Transverse colon (tissue), 4 donors: ENCODE measurements at regions not wholly inside any gene's neighbourhood (a gene's known extent, or its start where the extent isn't known, plus 50 kb on each side); places are given as distances from the start of the nearest gene placed in this dataset.

Experiments used
- DNase-seq: peaks from one replicate; pipeline ENCODE4 v3.0.0-alpha.2; 2019
- H3K27ac ChIP-seq, 4 donors: fragments of 200-600 bp; sonication (generic); 2 replicates each; pipeline ENCODE4 v1.5.1; 2016 to 2018; ENCODE audit warnings: inconsistent platforms in 4 of 4
- H3K27me3 ChIP-seq: fragments of 200-600 bp; sonication (generic); 2 replicates; pipeline ENCODE4 v1.5.1; 2017; ENCODE audit warnings: inconsistent platforms
- H3K36me3 ChIP-seq, 4 donors: fragments of 200-600 bp; sonication (generic); 2 replicates each; pipeline ENCODE4 v1.5.1; 2017 to 2019; ENCODE audit warnings: inconsistent platforms in 4 of 4
- H3K4me1 ChIP-seq, 4 donors: fragments of 200-600 bp; sonication (generic); 2 replicates each; pipeline ENCODE4 v1.5.1; 2017 to 2020; ENCODE audit warnings: inconsistent platforms in 4 of 4
- H3K4me3 ChIP-seq, 4 donors: fragments of 200-600 bp; sonication (generic); 1 replicate in 1 of 4; 2 replicates in 3 of 4; pipeline versions ENCODE4 v1.5.1 to v1.6.1; 2017 to 2019; ENCODE audit warnings: inconsistent platforms in 4 of 4
- H3K9me3 ChIP-seq, 2 donors: fragments of 200-600 bp; sonication (generic); 2 replicates each; pipeline ENCODE4 v1.5.1; 2017 to 2019; ENCODE audit warnings: inconsistent platforms in 2 of 2
- EP300 ChIP-seq: sonication (generic); formaldehyde crosslinking; IDR thresholded peaks from one replicate; pipeline ENCODE4 v1.6.1; 2017; ENCODE audit warnings: antibody characterized with exemption, low read depth
- POLR2A ChIP-seq: fragments of 450-650 bp; IDR thresholded peaks from one replicate; pipeline ENCODE4 v1.6.1; 2016; ENCODE audit warnings: antibody characterized with exemption, mild to moderate bottlenecking, moderate library complexity
- POLR2AphosphoS5 ChIP-seq, 3 donors: sonication (generic); formaldehyde crosslinking; IDR thresholded peaks; one replicate each; pipeline ENCODE4 v1.6.1; 2016; ENCODE audit warnings: antibody characterized with exemption in 3 of 3
- WGBS, 2 donors: methylation state at CpG; one replicate each; pipeline ENCODE4 v1.1.5; 2018; ENCODE audit warnings: low coverage in 1 of 2; 5-methylcytosine and 5-hydroxymethylcytosine counted together
- in situ Hi-C, 4 donors: fragments of 200-750 bp; cut with MboI; loops; one replicate each; pipeline versions ENCODE4 v1.15.0 to v1.15.1; 2017; ENCODE audit warnings: low sequenced_read_pairs in 3 of 4, low pct_ligation_motif_present in 1 of 4, low pct_unique_long_range_greater_than_20kb in 1 of 4
- intact Hi-C: fragments of 100-400 bp; cut with DNase I; formaldehyde crosslinking; loops from one replicate; pipeline ENCODE4 v1.15.1; 2023; ENCODE audit warnings: low total_unique reads
- TF ChIP-seq, protein P1 (sequence below), 5 experiments: fragments of 200-600 bp in 3 of 5; fragments of 450-650 bp in 2 of 5; sonication (generic) in 3 of 5; IDR thresholded peaks; 1 replicate in 2 of 5; 2 replicates in 3 of 5; pipeline ENCODE4 v1.5.1; 2016 to 2017; ENCODE audit warnings: antibody characterized with exemption in 5 of 5, inconsistent platforms in 3 of 5, mild to moderate bottlenecking in 2 of 5, moderate library complexity in 1 of 5

DNA sequence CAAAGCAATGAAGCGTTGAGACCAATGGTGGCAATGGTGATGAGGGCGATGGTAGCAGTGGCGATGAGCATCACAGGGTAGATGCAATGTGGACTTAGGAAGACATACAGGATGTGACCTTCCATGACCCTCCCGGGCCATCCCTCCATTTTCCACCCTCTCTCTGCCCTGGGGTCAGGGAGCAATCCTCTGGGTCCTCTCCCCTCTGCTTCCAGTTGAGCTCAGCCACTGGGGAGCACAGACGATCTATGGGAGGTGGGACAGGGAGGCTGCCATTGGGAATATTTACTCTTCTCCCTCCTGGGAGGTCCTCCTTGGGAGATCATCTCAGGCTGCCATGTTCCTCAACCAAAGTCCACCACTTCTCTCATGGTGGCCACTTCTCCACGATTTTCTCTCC, 260.7 kb upstream of the FOXF1 start:
- no peak for DNase-seq
- Histone ChIP-seq H3K9me3 (no peaks in the 10 kb centered on the region), H3K27me3 (no peaks in the 10 kb centered on the region), H3K27ac (no peak overlapping the region), H3K4me3 (no peak overlapping the region), H3K4me1 (no peaks in the 10 kb centered on the region), H3K36me3 (no peaks in the 10 kb centered on the region)
- 40 to 75% methylated on average over 1 to 6 of the region's 6 CpGs for WGBS, 2 donors
- in situ Hi-C loops (no loop called here), intact Hi-C loops (no loop called here)
- TF ChIP-seq, protein P1, sequence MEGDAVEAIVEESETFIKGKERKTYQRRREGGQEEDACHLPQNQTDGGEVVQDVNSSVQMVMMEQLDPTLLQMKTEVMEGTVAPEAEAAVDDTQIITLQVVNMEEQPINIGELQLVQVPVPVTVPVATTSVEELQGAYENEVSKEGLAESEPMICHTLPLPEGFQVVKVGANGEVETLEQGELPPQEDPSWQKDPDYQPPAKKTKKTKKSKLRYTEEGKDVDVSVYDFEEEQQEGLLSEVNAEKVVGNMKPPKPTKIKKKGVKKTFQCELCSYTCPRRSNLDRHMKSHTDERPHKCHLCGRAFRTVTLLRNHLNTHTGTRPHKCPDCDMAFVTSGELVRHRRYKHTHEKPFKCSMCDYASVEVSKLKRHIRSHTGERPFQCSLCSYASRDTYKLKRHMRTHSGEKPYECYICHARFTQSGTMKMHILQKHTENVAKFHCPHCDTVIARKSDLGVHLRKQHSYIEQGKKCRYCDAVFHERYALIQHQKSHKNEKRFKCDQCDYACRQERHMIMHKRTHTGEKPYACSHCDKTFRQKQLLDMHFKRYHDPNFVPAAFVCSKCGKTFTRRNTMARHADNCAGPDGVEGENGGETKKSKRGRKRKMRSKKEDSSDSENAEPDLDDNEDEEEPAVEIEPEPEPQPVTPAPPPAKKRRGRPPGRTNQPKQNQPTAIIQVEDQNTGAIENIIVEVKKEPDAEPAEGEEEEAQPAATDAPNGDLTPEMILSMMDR (IDR thresholded peaks at IDR 0.05) = no peak
- TF ChIP-seq POLR2A (no peak), POLR2AphosphoS5 (IDR thresholded peaks at IDR 0.05) (no peak), EP300 (no peak)

DNA sequence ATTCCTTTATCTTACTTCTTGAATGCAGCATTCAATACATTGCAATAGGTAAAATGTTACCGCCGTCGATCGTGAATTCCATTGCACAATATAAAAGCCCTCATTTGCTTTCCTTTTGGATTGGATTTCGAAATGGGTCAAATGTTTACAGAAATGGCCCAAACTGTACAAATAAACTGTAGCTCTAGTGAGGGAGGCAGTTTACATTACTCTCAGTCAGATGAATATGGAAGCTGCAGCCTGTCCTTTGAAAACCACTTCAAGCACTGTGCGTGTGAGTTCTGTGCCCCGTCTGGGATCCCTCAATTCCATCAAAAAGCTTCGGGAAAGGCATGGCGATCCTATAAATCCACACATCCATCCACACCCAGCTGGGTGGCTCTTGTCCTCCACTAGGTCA, 258.6 kb upstream of the FOXF1 start:
- TF ChIP-seq, protein P1 (IDR thresholded peaks at IDR 0.05) = no peak
- TF ChIP-seq POLR2A (no peak), POLR2AphosphoS5 (IDR thresholded peaks at IDR 0.05) (no peak), EP300 (no peak)
- in situ Hi-C loops (no loop called here), intact Hi-C loops (no loop called here)
- Histone ChIP-seq H3K4me1 (no peaks in the 10 kb centered on the region), H3K27me3 (no peaks in the 10 kb centered on the region), H3K4me3 (no peak overlapping the region), H3K9me3 (no peaks in the 10 kb centered on the region), H3K27ac (peak overlapping the region in 2 of 4 donors; percentile 37 to 52), H3K36me3 (no peaks in the 10 kb centered on the region)
- 87 to 100% methylated on average over 4 to 9 of the region's 9 CpGs for WGBS, 2 donors
- no peak for DNase-seq

DNA sequence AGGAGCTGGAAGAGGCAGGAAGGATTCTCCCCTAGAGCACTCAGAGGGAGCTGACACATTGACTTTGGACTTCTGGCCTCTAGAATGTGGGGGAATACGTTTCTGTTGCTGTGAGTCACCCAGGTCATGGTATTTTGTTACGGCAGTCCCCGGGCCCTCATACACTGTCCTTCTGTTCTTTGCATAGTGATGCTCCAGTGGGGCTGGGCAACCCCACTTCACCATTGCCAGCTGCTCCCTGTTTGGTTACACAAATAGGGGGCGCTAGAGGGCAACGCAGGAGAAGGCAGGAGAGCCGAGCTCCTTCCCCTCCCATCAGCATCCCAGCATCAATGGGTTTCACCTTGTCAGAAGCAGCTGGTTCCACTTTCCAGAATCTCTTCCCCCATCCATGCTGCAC, 257.7 kb upstream of the FOXF1 start:
- intact Hi-C loops = no loop called here
- TF ChIP-seq POLR2AphosphoS5 (IDR thresholded peaks at IDR 0.05) = no peak
- TF ChIP-seq, protein P1 (IDR thresholded peaks at IDR 0.05) = peak in 4 of 5 experiments; percentile 12 to 28 (median 22)
- Histone ChIP-seq H3K4me1 (no peaks in the 10 kb centered on the region), H3K27me3 (no peaks in the 10 kb centered on the region), H3K36me3 (no peaks in the 10 kb centered on the region), H3K4me3 (no peak overlapping the region), H3K9me3 (no peaks in the 10 kb centered on the region), H3K27ac (peak overlapping the region in 1 of 4 donors; percentile 52)
- DNase-seq = peak; percentile 24
- in situ Hi-C loops = no loop called here
- WGBS, 2 donors = 35% methylated on average over 6 of the region's 6 CpGs; no CpG with 5 or more reads in 1 of the 2 donors

DNA sequence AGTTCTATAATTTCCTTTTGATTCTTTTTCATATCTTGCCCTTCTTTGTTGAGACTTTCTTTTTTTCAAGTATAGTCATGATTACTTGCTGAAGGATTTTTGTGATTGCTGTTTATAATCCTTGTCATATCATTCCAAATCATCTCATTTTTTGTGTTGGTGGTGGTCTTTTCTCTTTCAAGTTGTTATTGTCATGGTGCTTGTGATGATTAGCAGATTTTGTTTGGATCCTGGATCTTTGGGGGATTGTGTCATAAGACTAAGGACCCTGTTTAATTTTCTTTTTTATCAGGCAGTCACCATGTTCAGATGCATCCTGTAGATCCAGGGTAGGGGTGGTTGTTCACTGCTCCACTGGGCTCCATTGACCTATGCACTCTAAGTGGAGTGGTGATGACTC, 254.4 kb upstream of the FOXF1 start:
- no peak for DNase-seq
- intact Hi-C loops (no loop called here), in situ Hi-C loops (no loop called here)
- TF ChIP-seq, protein P1 (IDR thresholded peaks at IDR 0.05) = no peak
- TF ChIP-seq EP300 (no peak), POLR2AphosphoS5 (IDR thresholded peaks at IDR 0.05) (no peak), POLR2A (no peak)
- Histone ChIP-seq H3K9me3 (no peaks in the 10 kb centered on the region), H3K4me3 (no peak overlapping the region), H3K36me3 (no peaks in the 10 kb centered on the region), H3K27ac (no peak overlapping the region), H3K4me1 (no peaks in the 10 kb centered on the region), H3K27me3 (no peaks in the 10 kb centered on the region)
